Heart right ventricle (tissue), 16 donors: ENCODE measurements at regions not wholly inside any gene's neighbourhood (a gene's known extent, or its start where the extent isn't known, plus 50 kb on each side); places are given as distances from the start of the nearest gene placed in this dataset.
"Not testable (repeated sequence)": the region's sequence is repeated elsewhere in the genome, so short reads cannot be mapped to it uniquely, and the experiment has no call there.

Source experiments
- ATAC-seq, 8 donors: fragments of 200-7000 bp; cut with Tn5 transposase; one replicate each; pipeline ENCODE4 v1.9.1; 2020; ENCODE audit warnings: mild to moderate bottlenecking in 8 of 8, moderate library complexity in 8 of 8, moderate number of reproducible peaks in 1 of 8
- DNase-seq, 2 donors: peaks; one replicate each; pipeline ENCODE4 v3.0.0-alpha.2; 2020
- H3K27ac ChIP-seq, 10 donors: fragments of 200-600 bp; sonication (generic) in 2 of 10; one replicate each; pipeline versions ENCODE4 v1.5.0 to v1.8.0; 2020 to 2022; ENCODE audit warnings: mild to moderate bottlenecking in 3 of 10
- H3K27me3 ChIP-seq, 7 donors: fragments of 200-600 bp; one replicate each; pipeline ENCODE4 v1.8.0; 2021 to 2022; ENCODE audit warnings: mild to moderate bottlenecking in 2 of 7
- H3K36me3 ChIP-seq, 9 donors: fragments of 200-600 bp; sonication (generic) in 1 of 9; one replicate each; pipeline versions ENCODE4 v1.5.0 to v1.8.0; 2020 to 2022; ENCODE audit warnings: mild to moderate bottlenecking in 2 of 9
- H3K4me1 ChIP-seq, 9 donors: fragments of 200-600 bp; sonication (generic) in 1 of 9; one replicate each; pipeline versions ENCODE4 v1.5.0 to v1.8.0; 2020 to 2022; ENCODE audit warnings: mild to moderate bottlenecking in 4 of 9
- H3K4me3 ChIP-seq, 10 donors: fragments of 200-600 bp; sonication (generic) in 2 of 10; one replicate each; pipeline versions ENCODE4 v1.5.0 to v1.8.0; 2020 to 2022; ENCODE audit warnings: mild to moderate bottlenecking in 7 of 10, moderate library complexity in 2 of 10
- H3K9me3 ChIP-seq, 11 donors: fragments of 200-600 bp in 10 of 11; sonication (generic) in 2 of 11; one replicate each; pipeline versions ENCODE4 v1.5.0 to v1.8.0; 2013 to 2022; ENCODE audit warnings: mild to moderate bottlenecking in 2 of 11, control low read depth in 1 of 11, moderate library complexity in 1 of 11
- WGBS, 2 donors: extraction: QIAGEN DNeasy Blood & Tissue Kit; methylation state at CpG; one replicate each; pipeline ENCODE4 v1.1.7; 2013; ENCODE audit warnings: inconsistent platforms in 1 of 2; 5-methylcytosine and 5-hydroxymethylcytosine counted together
- intact Hi-C, 10 donors: fragments of 100-400 bp; cut with DNase I; formaldehyde crosslinking; loops; one replicate each; pipeline versions ENCODE4 v1.11.1 to v1.14.2; 2022
- TF ChIP-seq, protein P1 (sequence below), 9 donors: fragments of 200-600 bp; sonication (generic) in 2 of 9; IDR thresholded peaks; one replicate each; pipeline versions ENCODE4 v1.5.0 to v1.8.0; 2021 to 2022; ENCODE audit warnings: antibody characterized with exemption in 9 of 9, mild to moderate bottlenecking in 5 of 9, moderate library complexity in 1 of 9
- donor health status: Arrhythmogenic right ventricular cardiomyopathy.
- donor health status: ischemic (EF 13 %, LVEDD 7.1; RV severe dilation, severe dysfunction).
- donor health status: healthy with polysubstance abuse.
- donor health status: DM: no; HTN: yes; CAD: no.
- donor health status: DM: no; HTN: no; CAD: no.
- donor health status: ischemic (EF 25% LVEDD 6.9; RV normal size, moderate dysfunction).
- donor health status: ischemic (EF 25% LVEDD 5.7; RV mildly dilated, moderate dysfunction).
- donor health status: healthy.
- donor health status: DM: yes; HTN: yes; CAD: no.
- donor health status: Ischemic cardiomyopathy.
- donor health status: ischemic (EF 35%, LVEDD 5.7; RV mildly dilated, moderate dysfunction).
- donor health status: nonischemic (EF 11% LVEDD 7.7; RV severe dilation, severe dysfunction).
- donor health status: DM: yes; HTN: yes; CAD: no.
- donor health status: PGD.
- donor health status: ischemic (EF 29% LVEDD 5.4; RV normal size, mild dysfunction).
- donor health status: nonischemic (EF 23%, LVEDD 6.1; RV moderate dilation, normal function).

DNA sequence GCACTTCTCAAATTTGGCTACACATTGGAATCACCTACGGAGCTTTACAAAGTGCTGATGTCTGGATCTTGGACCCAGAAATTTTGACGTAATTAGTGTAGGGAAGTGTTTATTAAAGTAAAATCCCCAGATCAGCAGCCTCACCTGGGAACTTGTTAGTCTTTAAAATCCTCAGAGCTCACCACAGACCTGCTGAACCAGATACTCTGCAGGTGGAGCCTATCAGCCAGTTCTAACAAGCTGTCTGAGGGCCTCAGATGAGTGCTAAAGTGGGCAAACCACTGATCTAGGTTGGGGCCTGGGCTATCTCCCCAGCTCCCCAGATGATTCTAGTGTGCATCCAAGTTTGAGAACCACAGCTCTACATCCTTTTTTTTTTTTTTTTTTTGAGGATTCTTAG, 436.0 kb downstream of the ETS1 start:
- TF ChIP-seq, protein P1, sequence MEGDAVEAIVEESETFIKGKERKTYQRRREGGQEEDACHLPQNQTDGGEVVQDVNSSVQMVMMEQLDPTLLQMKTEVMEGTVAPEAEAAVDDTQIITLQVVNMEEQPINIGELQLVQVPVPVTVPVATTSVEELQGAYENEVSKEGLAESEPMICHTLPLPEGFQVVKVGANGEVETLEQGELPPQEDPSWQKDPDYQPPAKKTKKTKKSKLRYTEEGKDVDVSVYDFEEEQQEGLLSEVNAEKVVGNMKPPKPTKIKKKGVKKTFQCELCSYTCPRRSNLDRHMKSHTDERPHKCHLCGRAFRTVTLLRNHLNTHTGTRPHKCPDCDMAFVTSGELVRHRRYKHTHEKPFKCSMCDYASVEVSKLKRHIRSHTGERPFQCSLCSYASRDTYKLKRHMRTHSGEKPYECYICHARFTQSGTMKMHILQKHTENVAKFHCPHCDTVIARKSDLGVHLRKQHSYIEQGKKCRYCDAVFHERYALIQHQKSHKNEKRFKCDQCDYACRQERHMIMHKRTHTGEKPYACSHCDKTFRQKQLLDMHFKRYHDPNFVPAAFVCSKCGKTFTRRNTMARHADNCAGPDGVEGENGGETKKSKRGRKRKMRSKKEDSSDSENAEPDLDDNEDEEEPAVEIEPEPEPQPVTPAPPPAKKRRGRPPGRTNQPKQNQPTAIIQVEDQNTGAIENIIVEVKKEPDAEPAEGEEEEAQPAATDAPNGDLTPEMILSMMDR (IDR thresholded peaks at IDR 0.05) = no peak
- no peak for ATAC-seq
- peaks cover 0 to 13% (median 5%) of the 10 kb centered on the region in 9 donors for H3K4me1 ChIP-seq
- no peaks in the 10 kb centered on the region for H3K36me3 ChIP-seq
- intact Hi-C loops = loop anchor here in 3 of 10 donors (10.0 kb wide), 2 partner anchors 117 to 803 kb away; no protein-coding TSS in a partner anchor
- no peak overlapping the region for H3K27ac ChIP-seq
- DNase-seq = no peak
- WGBS, 2 donors = 95 to 99% methylated on average over 2 of the region's 2 CpGs
- H3K9me3 ChIP-seq = no peaks in the 10 kb centered on the region
- no peak overlapping the region for H3K4me3 ChIP-seq
- H3K27me3 ChIP-seq = no peaks in the 10 kb centered on the region

GRCh38 chr11:128148208-128148607, 439.1 kb downstream of the ETS1 start:
- no peak for ATAC-seq
- Histone ChIP-seq H3K4me1 (peaks cover 0 to 4% (median 2%) of the 10 kb centered on the region in 9 donors), H3K36me3 (no peaks in the 10 kb centered on the region), H3K27ac (no peak overlapping the region), H3K27me3 (no peaks in the 10 kb centered on the region), H3K9me3 (no peaks in the 10 kb centered on the region), H3K4me3 (no peak overlapping the region)
- TF ChIP-seq, protein P1 (IDR thresholded peaks at IDR 0.05) = no peak
- no peak for DNase-seq
- intact Hi-C loops = no loop called here
- WGBS, 2 donors = 94 to 98% methylated on average over 6 of the region's 6 CpGs

DNA sequence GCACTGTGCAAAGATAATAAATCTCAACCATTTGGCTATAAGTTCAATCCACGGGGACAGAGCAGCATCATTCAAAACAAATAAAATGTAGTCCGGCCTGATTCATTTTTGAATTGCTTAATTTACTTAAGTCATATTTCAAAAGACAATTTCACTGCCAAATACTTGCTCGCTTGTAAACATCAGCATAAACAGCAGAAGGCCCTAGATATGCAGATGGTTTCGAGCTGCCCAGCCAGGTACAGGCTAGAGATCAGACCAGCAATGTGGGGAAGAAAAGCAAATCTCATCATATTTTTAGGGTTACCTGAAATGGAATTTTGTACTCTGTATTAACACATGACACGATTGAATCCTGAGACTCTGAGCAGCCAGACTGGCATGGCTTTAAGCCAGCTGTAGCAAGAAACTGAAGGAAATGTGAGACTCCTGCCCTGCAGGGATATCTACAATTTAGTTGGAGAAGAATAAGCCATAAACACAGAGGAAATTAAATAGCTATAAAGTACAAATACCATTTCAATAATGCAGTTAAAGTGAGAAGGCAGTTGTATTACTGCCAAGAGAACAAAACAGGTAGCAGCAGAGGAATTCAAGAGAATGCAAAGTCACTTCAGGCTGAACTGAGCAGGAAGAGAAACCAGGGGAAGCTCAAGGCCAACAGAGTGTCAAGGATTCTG, 440.3 kb downstream of the ETS1 start:
- no peak for ATAC-seq
- 77 to 85% methylated on average over 5 of the region's 5 CpGs for WGBS, 2 donors

DNA sequence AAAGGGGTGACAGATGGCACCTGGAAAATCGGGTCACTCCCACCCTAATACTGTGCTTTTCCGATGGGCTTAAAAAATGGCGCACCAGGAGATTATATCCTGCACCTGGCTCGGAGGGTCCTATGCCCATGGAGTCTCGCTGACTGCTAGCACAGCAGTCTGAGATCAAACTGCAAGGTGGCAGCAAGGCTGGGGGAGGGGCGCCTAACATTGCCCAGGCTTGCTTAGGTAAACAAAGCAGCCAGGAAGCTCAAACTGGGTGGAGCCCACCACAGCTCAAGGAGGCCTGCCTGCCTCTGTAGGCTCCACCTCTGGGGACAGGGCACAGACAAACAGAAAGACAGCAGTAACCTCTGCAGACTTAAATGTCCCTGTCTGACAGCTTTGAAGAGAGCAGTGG, 447.1 kb downstream of the ETS1 start:
- intact Hi-C loops, H3K4me1 ChIP-seq, DNase-seq, H3K27me3 ChIP-seq, H3K27ac ChIP-seq, H3K4me3 ChIP-seq, H3K36me3 ChIP-seq, ATAC-seq: not testable (repeated sequence)
- H3K9me3 ChIP-seq = peaks cover 0 to 13% (median 0%) of the 10 kb centered on the region in 11 donors
- WGBS, 2 donors = 90 to 92% methylated on average over 3 to 4 of the region's 6 CpGs

More for the DNA sequence above, 440.3 kb downstream of the ETS1 start:
- intact Hi-C loops = no loop called here
- Histone ChIP-seq H3K9me3 (peaks cover 0 to 7% (median 0%) of the 10 kb centered on the region in 11 donors), H3K36me3 (no peaks in the 10 kb centered on the region), H3K4me3 (no peak overlapping the region), H3K4me1 (no peaks in the 10 kb centered on the region), H3K27ac (no peak overlapping the region), H3K27me3 (no peaks in the 10 kb centered on the region)
- TF ChIP-seq, protein P1 (IDR thresholded peaks at IDR 0.05) = no peak
- no peak for DNase-seq

GRCh38 chr11:128135451-128135850, 451.9 kb downstream of the ETS1 start:
- H3K27me3 ChIP-seq = peaks cover 0 to 4% (median 0%) of the 10 kb centered on the region in 7 donors
- no peak overlapping the region for H3K27ac ChIP-seq
- H3K9me3 ChIP-seq = peaks cover 0 to 6% (median 0%) of the 10 kb centered on the region in 11 donors
- TF ChIP-seq, protein P1 (IDR thresholded peaks at IDR 0.05) = no peak
- no peak overlapping the region for H3K4me3 ChIP-seq
- ATAC-seq (no peak), DNase-seq (no peak)
- intact Hi-C loops = no loop called here
- H3K4me1 ChIP-seq = peaks cover 0 to 11% (median 0%) of the 10 kb centered on the region in 9 donors
- no peaks in the 10 kb centered on the region for H3K36me3 ChIP-seq
- 74 to 82% methylated on average over 2 of the region's 2 CpGs for WGBS, 2 donors
